Hepatocyte (in vitro differentiated cells): ENCODE measurements at regions not wholly inside any gene's neighbourhood (a gene's known extent, or its start where the extent isn't known, plus 50 kb on each side); places are given as distances from the start of the nearest gene placed in this dataset.

Experiments
- CTCF ChIP-seq: fragments of 200-600 bp; sonication (generic); IDR thresholded peaks from 2 replicates; pipeline ENCODE4 v1.5.1; 2016; ENCODE audit warnings: antibody characterized with exemption, mild to moderate bottlenecking; ENCODE audit not compliant: poor library complexity
- EZH2 ChIP-seq: fragments of 200-600 bp; sonication (generic); IDR thresholded peaks from 2 replicates; pipeline ENCODE4 v1.6.1; 2016; ENCODE audit warnings: antibody characterized with exemption, mild to moderate bottlenecking, borderline replicate concordance
- EZH2phosphoT487 ChIP-seq: fragments of 200-600 bp; sonication (generic); IDR thresholded peaks from one replicate; pipeline ENCODE4 v1.6.1; 2018; ENCODE audit warnings: antibody characterized with exemption, mild to moderate bottlenecking, low read depth, moderate library complexity; ENCODE audit not compliant: unreplicated experiment, severe bottlenecking

- TF ChIP-seq EZH2phosphoT487 (no peak), CTCF (no peak), EZH2 (no peak)
These were observed 354.6 kb upstream of the FANCL start for GRCh38 chr2:58595714-58596113.
